HG03558 (cell line): ENCODE measurements at regions not wholly inside any gene's neighbourhood (a gene's known extent, or its start where the extent isn't known, plus 50 kb on each side); places are given as distances from the start of the nearest gene placed in this dataset.
"Not testable (repeated sequence)": the region's sequence is repeated elsewhere in the genome, so short reads cannot be mapped to it uniquely, and the experiment has no call there.

Experiments
- ATAC-seq: cut with Tn5 transposase; IDR thresholded peaks from one replicate; pipeline ENCODE4 v1.9.1; 2021; ENCODE audit warnings: moderate number of reproducible peaks; ENCODE audit not compliant: unreplicated experiment; ENCODE audit errors: extremely low read depth

GRCh38 chr1:188812836-188813573 is 1664.7 kb downstream of the BRINP3 start:
- not testable (repeated sequence) for ATAC-seq

DNA sequence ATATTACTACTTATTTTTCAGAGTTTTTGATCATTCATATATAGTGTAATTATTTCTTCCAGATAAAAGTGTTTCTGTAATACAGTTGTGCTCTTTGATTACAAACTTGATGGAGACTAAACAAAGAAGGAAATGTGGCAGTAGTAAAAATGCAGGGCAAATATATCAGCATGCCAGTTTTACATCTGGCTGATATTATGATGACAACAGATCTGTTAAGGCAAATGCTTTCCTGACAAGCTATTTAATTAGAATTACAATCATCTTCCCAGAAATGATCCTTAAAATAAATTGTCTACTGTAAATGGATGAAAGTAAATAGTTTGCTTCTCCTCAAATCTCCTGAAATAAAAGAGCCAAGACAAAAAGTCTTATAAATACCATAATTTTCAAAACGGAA is 1659.8 kb downstream of the BRINP3 start:
- no peak for ATAC-seq

DNA sequence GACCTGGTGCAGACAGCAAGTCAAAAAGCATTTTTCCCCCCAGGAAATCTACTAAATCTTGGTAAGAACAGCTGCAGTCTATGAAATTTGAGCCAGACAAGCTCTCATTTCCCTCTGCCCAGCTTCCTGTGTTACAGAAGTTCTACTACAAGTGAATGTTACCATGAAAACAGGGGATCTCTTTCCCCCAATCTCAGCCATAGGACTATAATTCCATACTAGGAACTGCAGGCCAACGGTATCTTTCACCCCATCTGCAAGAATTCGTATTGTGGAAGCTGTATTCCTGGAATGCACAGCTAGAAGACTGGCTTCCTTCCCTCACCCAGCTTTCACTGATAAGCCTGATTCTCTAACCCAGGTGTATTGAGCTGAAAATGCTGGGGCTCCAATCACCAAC is 1655.4 kb downstream of the BRINP3 start:
- no peak for ATAC-seq

- ATAC-seq = no peak
Measured at GRCh38 chr1:188825471-188825870, 1652.2 kb downstream of the BRINP3 start.

GRCh38 chr1:188826800-188827199 is 1650.9 kb downstream of the BRINP3 start:
- no peak for ATAC-seq

DNA sequence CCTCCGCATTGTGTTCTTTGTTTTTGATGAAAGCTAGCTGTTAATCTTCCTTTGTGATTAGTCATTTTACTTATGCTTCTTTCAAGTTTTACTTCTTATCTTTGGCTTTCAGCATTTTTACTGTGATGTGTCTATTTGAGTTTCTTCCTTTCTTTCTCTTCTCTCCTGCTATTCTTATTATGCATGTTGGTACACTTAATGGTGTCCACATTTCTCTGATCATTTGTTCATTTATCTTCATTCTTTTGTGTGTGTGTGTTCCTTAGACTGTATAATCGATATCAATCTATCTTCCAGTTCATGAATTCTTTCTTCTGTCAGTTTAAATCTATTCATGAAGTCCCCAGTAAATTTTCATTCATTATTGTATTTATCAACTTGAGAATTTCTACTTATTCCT is 1650.3 kb downstream of the BRINP3 start:
- ATAC-seq = no peak

- ATAC-seq = not testable (repeated sequence)
Measured at GRCh38 chr1:188841111-188841696, 1636.5 kb downstream of the BRINP3 start.

- no peak for ATAC-seq
Measured at GRCh38 chr1:188846468-188846867, 1631.2 kb downstream of the BRINP3 start.

- no peak for ATAC-seq
Measured at GRCh38 chr1:188857526-188858087, 1620.1 kb downstream of the BRINP3 start.

GRCh38 chr1:188867614-188868013 is 1610.0 kb downstream of the BRINP3 start:
- no peak for ATAC-seq

- no peak for ATAC-seq
Measured at GRCh38 chr1:188871164-188871563, 1606.5 kb downstream of the BRINP3 start.

DNA sequence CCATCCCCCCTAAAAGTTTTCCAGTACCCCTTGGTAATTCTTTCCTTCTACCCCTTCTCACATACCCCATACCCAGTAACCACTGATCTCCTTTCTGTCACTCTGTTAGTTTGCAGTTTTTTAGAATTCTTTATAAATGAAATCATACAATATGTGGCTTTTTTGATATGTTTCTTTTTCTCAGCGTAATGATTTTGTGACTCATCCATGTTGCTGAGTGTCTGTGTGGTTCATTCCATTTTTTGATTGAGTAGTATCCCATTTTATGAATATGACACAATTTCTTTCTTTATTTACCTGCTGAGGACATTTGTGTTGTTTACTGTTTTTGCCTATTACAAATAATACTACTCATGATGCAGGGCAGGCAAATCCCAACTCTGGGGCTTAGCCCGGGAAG is 1605.3 kb downstream of the BRINP3 start:
- no peak for ATAC-seq

DNA sequence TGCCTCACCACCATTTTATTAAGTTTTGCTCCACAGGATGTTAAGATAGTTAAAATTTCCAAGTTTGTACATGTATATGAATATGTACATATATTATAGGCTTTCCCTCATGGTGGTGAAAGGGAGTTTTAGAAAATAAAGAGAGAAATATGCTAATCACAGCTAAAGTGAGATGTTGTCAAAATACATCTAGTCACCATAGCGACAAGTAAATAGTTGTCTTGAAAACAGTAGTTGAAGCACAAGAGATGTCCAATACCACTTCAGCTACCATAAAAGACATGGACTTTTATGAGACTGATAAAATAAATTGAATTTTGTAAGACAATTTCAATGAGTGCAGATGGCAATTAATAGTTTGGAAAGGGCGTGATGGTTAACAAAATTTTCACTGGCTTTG is 1600.0 kb downstream of the BRINP3 start:
- ATAC-seq = no peak

DNA sequence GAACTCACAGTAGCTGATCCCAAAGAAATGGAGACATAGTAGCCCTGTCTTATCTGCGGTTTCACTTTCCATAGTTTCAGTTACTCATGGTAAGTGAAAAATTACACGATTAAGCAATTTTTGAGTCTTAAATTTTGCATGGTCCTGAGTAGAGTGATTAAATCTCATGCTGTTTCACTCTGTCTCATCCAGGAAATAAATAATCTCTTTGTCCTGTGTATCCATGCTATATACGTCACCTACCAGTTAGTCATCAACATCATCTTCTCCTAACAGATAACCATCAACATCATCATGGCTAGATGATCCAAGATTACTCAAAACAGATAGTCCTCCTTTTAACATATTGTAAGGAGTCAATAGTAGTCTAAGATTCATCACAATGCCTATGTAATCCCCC is 1589.3 kb downstream of the BRINP3 start:
- ATAC-seq = no peak

GRCh38 chr1:188889166-188889565 is 1588.5 kb downstream of the BRINP3 start:
- no peak for ATAC-seq

DNA sequence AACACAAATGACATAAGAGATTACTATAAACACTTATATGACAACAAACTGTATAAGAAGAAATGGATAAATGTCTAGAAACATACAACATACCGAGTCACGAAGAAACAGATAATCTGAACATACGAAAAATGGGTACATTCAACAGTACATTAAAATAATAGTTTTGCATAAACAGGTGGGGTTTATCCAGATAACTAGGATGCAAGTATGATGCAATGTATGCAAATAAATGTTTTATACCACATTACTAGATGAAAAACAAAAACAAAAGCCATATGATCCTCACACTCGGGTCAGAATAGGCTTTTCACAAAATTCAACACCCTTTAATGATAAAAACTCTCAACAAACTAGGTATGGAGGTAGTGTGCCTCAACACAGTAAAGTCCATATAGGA is 1585.7 kb downstream of the BRINP3 start:
- ATAC-seq = no peak

DNA sequence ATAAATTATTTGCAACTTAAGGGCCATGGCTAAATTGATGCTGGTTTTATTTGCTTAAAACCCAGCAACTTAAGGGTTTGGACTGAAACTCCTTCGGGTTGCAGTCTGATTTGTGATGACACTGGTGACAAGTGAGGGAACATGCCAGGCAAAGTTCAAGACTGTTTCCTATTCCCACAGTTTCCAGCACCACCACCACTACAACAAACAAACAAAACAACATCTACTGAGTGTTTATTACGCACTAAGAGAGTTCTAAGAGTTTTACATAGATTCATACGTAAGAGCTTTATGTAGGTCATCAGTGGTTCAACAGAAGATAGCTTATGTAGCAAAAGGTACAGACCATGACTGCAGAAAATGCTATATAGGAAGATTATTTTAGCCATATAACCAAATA is 1582.1 kb downstream of the BRINP3 start:
- no peak for ATAC-seq

- no peak for ATAC-seq
Measured at GRCh38 chr1:188903241-188903640, 1574.4 kb downstream of the BRINP3 start.

DNA sequence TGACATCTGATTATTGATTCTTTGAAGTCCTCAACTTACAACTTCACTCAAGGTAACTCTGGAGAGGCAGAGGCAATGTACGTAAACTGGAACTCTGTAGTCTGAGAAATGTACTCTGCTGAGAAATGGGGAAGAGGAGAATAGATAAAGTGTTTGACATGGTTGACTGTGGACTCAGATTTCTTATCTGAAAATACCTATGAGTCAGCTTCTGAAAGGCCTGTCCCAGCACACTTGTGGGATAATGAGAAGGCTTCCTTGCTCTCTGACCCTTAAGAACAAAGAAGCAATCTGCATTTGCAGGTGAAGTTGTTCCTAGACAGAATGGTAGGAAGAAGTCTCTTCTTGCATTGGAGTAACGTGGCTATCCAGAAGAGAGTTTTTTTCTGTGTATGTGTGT is 1573.5 kb downstream of the BRINP3 start:
- ATAC-seq = no peak

DNA sequence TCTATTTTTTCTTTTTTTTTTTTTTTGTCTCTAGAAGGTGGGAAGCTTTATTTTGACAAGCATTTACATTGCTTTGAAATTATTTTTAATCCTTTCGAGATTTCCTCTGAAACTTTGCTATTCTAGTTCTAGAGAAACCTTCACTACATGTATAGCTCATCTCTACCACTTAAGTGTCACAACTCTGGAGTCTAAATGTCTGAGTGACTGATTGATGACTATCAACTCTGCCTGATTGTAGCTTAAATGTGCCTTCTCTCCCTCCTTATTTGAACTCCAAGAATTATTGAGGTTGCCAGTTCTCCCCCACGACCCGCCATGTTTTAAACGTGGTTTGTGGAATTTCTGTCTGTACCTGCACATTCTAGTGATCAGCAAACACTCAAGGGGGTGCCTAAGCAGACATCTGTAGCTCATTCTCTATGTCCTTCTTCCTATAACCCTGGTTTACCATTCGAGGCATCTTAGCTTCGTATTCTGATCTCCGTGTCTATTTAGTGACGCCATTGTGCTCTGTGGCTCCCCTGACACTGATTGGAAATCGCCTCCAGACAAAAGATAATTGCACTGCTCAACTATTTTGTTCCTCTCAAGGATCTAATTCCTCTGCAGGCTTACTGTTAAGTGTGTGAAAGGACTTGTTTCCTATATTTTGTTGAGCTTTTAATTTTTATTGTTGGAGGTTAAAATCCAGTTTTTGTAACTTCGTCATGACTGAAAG is 1570.6 kb downstream of the BRINP3 start:
- ATAC-seq = no peak

DNA sequence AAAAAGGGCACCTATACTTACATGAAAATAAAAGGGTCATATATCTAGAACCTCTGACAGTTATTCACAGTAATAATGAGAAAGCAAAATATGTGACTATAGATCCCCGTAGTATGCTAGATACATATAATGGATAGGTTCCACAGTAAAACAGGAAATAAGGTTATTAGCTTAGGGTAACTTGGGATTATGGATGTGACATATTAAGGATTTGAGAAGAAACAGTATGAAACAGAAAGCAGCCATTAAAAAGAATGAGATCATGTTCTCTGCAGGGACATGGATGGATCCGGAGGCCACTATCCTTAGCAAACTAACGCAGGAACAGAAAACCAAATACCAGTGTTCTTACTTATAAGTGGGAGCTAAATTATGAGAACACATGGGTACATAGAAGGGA is 1547.3 kb downstream of the BRINP3 start:
- no peak for ATAC-seq
